Aorta (tissue), 5 donors: ENCODE measurements at regions not wholly inside any gene's neighbourhood (a gene's known extent, or its start where the extent isn't known, plus 50 kb on each side); places are given as distances from the start of the nearest gene placed in this dataset.

Source experiments
- ATAC-seq: fragments of 200-7000 bp; cut with Tn5 transposase; one replicate; pipeline ENCODE4 v1.9.1; 2022; ENCODE audit warnings: moderate library complexity; ENCODE audit not compliant: low FRiP score
- DNase-seq, 2 donors: peaks; one replicate each; pipeline ENCODE4 v3.0.0-alpha.2; 2020
- H3K27ac ChIP-seq, 2 donors: one replicate each; pipeline ENCODE4 v1.5.1; 2013; ENCODE audit warnings: low read length in 2 of 2, mild to moderate bottlenecking in 2 of 2, moderate library complexity in 2 of 2, control low read depth in 1 of 2, inconsistent platforms in 1 of 2, low read depth in 1 of 2
- H3K27me3 ChIP-seq, 2 donors: one replicate each; pipeline ENCODE4 v1.6.1; 2013; ENCODE audit warnings: control low read depth in 1 of 2, low read length in 1 of 2, mild to moderate bottlenecking in 1 of 2, moderate library complexity in 1 of 2; ENCODE audit not compliant: insufficient read depth in 2 of 2, control insufficient read depth in 1 of 2
- H3K36me3 ChIP-seq, 2 donors: one replicate each; pipeline ENCODE4 v1.6.1; 2013; ENCODE audit warnings: control low read depth in 1 of 2, low read length in 1 of 2, mild to moderate bottlenecking in 1 of 2; ENCODE audit not compliant: insufficient read depth in 2 of 2, control insufficient read depth in 1 of 2
- H3K4me1 ChIP-seq, 2 donors: one replicate each; pipeline ENCODE4 v1.6.1; 2013; ENCODE audit warnings: low read length in 2 of 2, control low read depth in 1 of 2, mild to moderate bottlenecking in 1 of 2, moderate library complexity in 1 of 2; ENCODE audit not compliant: insufficient read depth in 2 of 2, control insufficient read depth in 1 of 2
- H3K4me3 ChIP-seq, 2 donors: one replicate each; pipeline ENCODE4 v1.5.1; 2013; ENCODE audit warnings: low read length in 2 of 2, control low read depth in 1 of 2, mild to moderate bottlenecking in 1 of 2
- H3K9me3 ChIP-seq: one replicate; pipeline ENCODE4 v1.6.1; 2013; ENCODE audit warnings: mild to moderate bottlenecking, low read length; ENCODE audit not compliant: control insufficient read depth
- WGBS, 2 donors: extraction: QIAGEN DNeasy Blood & Tissue Kit; methylation state at CpG; one replicate each; pipeline ENCODE4 v1.1.7; 2013; 5-methylcytosine and 5-hydroxymethylcytosine counted together
- intact Hi-C, 2 donors: fragments of 100-400 bp; cut with DNase I; formaldehyde crosslinking; loops; one replicate each; pipeline versions ENCODE4 v1.14.2 to v1.15.0; 2022
- donor health status: healthy with polysubstance abuse.
- donor health status: Bipolar disorder and iron deficiency.
- donor health status: DM: no; HTN: no; CAD: no.
- donor health status: DM: no; HTN: no; CAD: no.
- donor health status: DM: yes; HTN: yes; CAD: no.

DNA sequence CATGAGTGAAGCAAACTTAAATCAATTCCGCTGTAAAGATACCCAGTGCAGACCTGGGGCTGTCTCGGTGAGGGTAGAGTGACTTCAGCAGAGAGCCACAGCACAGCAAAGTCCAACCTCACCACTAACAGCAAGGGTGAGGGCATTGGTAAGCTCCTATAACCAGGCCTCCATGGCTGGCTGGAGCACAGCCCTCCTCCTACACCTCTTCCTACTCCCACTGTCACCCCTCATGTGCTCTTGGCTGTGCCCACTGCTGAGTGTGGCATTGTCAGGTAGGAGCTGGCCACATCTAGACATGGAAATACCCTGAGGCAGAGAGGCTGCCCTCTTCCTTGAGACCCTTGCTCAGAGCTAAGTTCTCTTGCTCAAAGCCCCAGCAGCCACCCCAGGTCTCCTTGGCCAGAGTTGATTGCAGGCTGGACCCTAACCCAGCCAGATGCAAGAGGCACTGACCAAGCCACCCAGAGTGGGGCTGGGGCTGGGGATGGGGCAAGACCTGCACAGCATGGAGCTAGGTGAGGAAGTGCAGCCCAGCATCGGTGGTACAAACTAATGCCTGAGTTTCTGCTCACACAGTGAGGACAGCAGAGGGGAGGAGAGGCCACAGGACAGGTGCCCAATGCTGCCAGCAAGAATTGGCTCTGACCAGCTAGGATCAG lies 77.6 kb upstream of the RAB6C start:
- 58 to 64% methylated on average over 3 of the region's 3 CpGs for WGBS, 2 donors

DNA sequence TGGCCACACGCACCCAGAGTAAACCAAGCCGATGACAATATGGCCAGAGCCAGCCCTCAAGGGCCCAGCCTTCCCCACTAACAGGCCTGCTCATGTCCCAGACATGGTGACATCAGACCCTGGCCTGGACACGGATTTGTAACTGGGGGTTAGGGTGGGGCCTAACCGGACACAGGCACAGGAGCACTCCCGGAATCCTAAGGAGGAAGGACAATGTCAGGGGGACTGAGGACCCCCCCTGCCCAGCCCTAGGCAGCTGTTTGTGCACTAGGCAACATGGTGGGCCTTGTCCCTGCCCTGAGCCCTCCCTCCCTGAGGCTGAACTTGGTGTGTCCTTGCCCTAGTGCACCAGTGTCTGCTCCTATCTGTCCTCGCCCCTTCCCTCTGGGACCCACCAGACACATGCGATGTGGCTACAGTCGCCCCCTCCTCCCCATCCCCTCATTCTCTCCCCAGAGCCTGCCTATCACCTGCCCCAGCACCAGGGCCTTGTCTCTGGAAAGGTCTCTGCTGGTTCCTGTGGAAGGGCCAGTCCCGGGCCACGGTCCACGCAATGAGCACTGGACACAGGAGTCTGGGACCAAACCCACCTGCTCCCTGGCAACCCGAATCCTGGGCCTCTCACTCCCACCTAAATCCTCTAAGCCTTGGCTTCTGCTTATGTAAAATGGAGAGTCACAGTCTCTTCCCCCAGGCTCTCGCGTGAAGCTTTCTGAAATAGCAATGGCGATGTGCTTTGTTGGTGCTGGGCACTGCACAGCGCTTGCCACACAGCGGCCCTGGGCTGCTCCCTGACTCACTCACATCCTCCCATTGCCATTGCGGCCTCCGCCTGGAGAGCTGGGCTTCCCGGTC lies 76.5 kb upstream of the RAB6C start:
- 92 to 94% methylated on average over 20 of the region's 20 CpGs for WGBS, 2 donors
- DNase-seq (peak in 1 of 2 donors; percentile 53), ATAC-seq (no peak)
- no peaks in the 10 kb centered on the region for H3K27me3 ChIP-seq
- no peaks in the 10 kb centered on the region for H3K9me3 ChIP-seq
- no peak overlapping the region for H3K27ac ChIP-seq
- H3K4me1 ChIP-seq = no peaks in the 10 kb centered on the region
- intact Hi-C loops = no loop called here
- H3K36me3 ChIP-seq = no peaks in the 10 kb centered on the region
- no peak overlapping the region for H3K4me3 ChIP-seq

More for the DNA sequence above, 77.6 kb upstream of the RAB6C start:
- H3K4me1 ChIP-seq = no peaks in the 10 kb centered on the region
- intact Hi-C loops = no loop called here
- no peaks in the 10 kb centered on the region for H3K9me3 ChIP-seq
- ATAC-seq (peak; percentile 17), DNase-seq (peak in 1 of 2 donors; percentile 55)
- H3K27ac ChIP-seq = no peak overlapping the region
- H3K4me3 ChIP-seq = no peak overlapping the region
- H3K36me3 ChIP-seq = no peaks in the 10 kb centered on the region
- no peaks in the 10 kb centered on the region for H3K27me3 ChIP-seq

DNA sequence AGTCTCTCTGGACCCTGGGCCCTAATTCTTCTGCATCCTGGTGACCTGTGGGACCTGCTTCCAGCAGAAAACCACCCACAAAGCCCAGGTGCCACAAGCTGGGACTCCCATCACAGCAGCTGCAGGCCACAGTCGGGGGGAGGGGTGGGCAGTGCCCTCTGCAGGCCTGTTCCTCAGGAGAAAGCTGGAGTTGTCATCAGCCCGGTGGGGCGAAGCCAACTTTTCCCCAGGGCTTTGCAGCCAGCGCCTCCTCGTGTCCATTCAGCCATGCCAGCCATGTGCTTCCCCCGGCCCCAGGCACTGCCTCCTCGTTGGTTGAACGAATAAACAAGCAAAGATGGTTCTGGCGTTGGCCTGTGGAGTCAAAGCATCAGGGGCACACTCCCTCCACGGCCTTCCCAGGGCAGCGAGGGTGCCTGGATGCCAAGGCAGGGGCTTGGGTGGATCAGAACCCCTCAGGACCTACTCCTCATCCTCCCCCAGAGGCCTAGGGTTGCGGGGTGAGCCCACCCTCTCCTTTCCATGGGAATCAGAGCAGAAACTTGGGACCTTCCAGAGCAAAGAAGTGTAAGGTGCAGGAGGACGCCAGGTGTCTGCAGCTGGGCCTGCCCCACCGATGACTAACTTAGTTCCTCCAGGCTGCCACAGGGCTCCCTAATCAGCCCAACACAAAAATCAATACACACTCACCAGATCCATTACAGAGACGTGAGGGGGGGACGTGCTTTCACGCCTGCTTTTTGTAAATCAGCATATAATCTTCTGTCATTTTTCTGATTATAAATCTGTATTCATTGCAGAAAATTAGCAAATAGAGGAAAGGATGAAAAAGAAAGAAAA lies 75.7 kb upstream of the RAB6C start:
- DNase-seq (peak in 1 of 2 donors; percentile 49), ATAC-seq (no peak)
- Histone ChIP-seq H3K36me3 (no peaks in the 10 kb centered on the region), H3K27me3 (no peaks in the 10 kb centered on the region), H3K9me3 (no peaks in the 10 kb centered on the region), H3K4me1 (no peaks in the 10 kb centered on the region), H3K27ac (no peak overlapping the region), H3K4me3 (no peak overlapping the region)
- 81 to 85% methylated on average over 17 of the region's 17 CpGs for WGBS, 2 donors
- intact Hi-C loops = no loop called here

DNA sequence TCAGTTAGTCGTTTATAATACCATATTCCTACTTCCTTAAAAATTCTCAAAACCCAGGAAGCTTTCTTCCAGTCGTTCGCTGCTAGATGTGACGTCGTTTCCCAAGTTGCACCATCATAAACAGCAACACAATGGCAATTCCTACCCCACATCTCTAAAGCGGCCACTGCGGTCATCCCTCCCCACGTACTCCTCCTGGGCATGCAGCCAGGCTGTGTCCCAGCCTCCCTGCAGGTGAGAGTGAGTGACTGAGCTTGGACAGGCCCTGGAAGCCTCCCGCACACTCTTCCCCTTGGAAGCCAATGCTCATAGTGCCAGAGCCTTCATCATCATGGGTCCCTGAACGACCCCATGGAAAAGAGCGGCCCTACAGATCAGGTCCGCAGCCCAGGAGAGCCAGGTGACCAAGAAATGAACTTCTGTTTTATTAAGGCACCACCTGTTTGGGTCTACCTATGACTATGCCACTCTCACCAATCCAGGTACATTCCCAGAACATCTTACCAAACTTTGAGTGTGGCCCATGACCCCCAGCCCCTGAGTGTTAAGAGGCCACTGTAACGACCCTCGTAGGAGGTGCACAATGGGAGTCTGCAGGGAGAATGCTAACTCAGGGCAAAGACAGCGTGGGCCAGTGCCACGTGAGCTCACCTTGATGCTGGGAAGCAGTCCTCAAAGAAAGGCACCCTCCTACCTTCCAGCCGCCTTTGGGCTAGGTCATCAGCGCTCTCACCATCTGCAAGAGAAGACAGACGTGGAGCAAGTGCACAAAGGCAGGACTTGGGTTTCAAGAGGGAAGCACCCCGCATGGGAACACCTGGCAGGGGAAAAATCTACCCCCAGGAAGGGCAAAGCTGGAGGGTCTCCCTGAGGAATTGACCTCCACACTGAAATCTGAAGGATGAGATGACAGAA lies 74.7 kb upstream of the RAB6C start:
- no peak for ATAC-seq
- peak in 1 of 2 donors; percentile 68 for DNase-seq
- no peaks in the 10 kb centered on the region for H3K36me3 ChIP-seq
- H3K4me1 ChIP-seq = no peaks in the 10 kb centered on the region
- no peaks in the 10 kb centered on the region for H3K9me3 ChIP-seq
- 87 to 89% methylated on average over 20 of the region's 20 CpGs for WGBS, 2 donors
- H3K27ac ChIP-seq = no peak overlapping the region
- H3K27me3 ChIP-seq = no peaks in the 10 kb centered on the region
- no peak overlapping the region for H3K4me3 ChIP-seq
- intact Hi-C loops = no loop called here

DNA sequence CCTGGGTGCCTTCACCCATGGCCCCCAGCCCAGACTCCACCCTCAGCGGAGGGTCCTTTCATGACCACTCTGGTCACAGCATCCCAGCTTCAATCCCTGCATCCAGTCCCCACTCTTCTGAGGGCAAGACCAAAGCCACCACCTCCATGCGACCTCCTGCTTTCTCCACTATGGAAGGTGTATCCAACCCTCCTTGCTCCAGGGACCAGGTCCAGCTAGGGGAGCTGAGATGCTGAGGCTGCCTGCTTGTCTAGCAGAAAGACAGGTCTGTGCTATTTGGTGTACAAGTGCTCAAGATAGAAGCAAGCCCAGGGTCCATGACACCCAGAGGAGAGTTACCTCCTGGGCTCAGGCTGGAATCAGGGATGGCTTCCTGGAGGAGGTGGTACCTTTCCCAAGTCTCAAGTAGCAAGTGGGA lies 73.8 kb upstream of the RAB6C start:
- 97 to 98% methylated on average over 2 of the region's 2 CpGs for WGBS, 2 donors
- intact Hi-C loops = no loop called here
- peak in 1 of 2 donors; percentile 33 for DNase-seq

DNA sequence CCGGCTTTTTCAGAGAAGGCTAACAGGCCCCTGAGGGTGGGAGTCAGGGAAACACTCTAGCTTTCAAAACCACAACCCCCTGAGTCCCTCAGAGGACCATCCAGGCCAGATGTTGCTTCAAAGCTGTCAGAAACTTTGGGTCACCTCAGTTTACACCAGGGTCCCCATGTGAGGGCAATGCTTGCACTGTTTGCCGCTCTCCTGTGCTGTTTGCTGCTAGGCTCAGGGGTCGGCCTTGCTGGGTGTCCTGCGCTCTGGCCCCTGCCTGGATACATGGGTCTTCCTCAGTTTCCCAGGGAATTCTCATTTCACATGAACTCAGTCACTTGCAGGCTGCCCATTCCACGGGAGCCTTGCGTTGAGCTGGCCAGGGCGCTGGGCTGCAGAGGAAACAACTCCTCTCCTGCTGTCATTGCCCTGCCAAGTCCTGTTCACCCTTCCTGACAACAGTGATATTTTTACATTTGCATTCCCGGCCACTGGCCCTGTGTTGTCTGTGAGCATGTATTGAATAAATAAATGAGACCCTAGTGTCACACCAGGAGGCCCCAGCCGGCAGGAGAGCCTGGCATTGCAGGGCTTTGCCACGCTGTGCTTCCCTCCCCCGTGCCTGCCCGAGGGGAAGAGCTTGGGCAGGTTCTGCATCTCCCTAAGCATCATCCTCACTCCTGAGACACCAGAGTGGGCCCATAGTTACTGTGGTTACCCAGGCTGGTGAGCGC lies 73.2 kb upstream of the RAB6C start:
- intact Hi-C loops = no loop called here
- Histone ChIP-seq H3K27me3 (no peaks in the 10 kb centered on the region), H3K4me3 (no peak overlapping the region), H3K27ac (no peak overlapping the region), H3K9me3 (no peaks in the 10 kb centered on the region), H3K4me1 (no peaks in the 10 kb centered on the region), H3K36me3 (no peaks in the 10 kb centered on the region)
- no peak for ATAC-seq
- 72 to 73% methylated on average over 13 of the region's 13 CpGs for WGBS, 2 donors
- peak in 1 of 2 donors; percentile 59 for DNase-seq

More for the DNA sequence above, 73.8 kb upstream of the RAB6C start:
- no peaks in the 10 kb centered on the region for H3K36me3 ChIP-seq
- H3K4me1 ChIP-seq = no peaks in the 10 kb centered on the region
- no peaks in the 10 kb centered on the region for H3K27me3 ChIP-seq
- no peak overlapping the region for H3K27ac ChIP-seq
- H3K4me3 ChIP-seq = no peak overlapping the region
- no peaks in the 10 kb centered on the region for H3K9me3 ChIP-seq
- no peak for ATAC-seq

DNA sequence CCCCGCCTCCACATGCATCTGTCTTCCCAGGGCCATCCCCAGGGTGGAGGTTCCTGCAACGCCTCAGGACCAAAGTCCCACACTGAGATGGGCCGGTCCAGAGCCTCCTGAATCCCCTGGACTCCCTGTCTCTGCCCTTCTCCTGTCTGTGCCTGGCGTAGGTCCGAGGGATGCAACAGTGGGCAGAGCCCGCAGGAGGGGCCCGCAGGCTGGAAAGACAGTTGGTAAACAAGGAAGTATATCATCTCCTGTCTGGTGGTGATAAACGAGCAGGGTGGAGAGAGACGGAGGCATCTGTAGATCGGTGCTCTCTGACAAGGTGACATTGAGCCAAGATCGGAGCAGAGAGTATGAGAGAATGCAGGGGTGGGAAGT lies 72.6 kb upstream of the RAB6C start:
- Histone ChIP-seq H3K27ac (no peak overlapping the region), H3K36me3 (no peaks in the 10 kb centered on the region), H3K9me3 (no peaks in the 10 kb centered on the region), H3K4me1 (no peaks in the 10 kb centered on the region), H3K27me3 (no peaks in the 10 kb centered on the region), H3K4me3 (no peak overlapping the region)
- ATAC-seq (no peak), DNase-seq (peak in 1 of 2 donors; percentile 33)
- WGBS, 2 donors = 71 to 77% methylated on average over 11 of the region's 11 CpGs
- intact Hi-C loops = no loop called here
